HFFc6 (cell line): ENCODE measurements at regions not wholly inside any gene's neighbourhood (a gene's known extent, or its start where the extent isn't known, plus 50 kb on each side); places are given as distances from the start of the nearest gene placed in this dataset.

Experiments used
- DNase-seq: peaks from one replicate; pipeline ENCODE4 v3.0.0-alpha.2; 2018
- H3K27ac Mint-ChIP-seq: 2 replicates; pipeline ENCODE4 v1.8.0; 2020; ENCODE audit warnings: mild to moderate bottlenecking, mixed read lengths
- H3K27me3 Mint-ChIP-seq: 2 replicates; pipeline ENCODE4 v1.8.0; 2021; ENCODE audit warnings: mild to moderate bottlenecking, moderate library complexity, mixed read lengths; ENCODE audit not compliant: insufficient read depth
- H3K36me3 Mint-ChIP-seq: 2 replicates; pipeline ENCODE4 v1.8.0; 2021; ENCODE audit warnings: low read depth, mixed read lengths
- H3K4me1 Mint-ChIP-seq: 2 replicates; pipeline ENCODE4 v1.8.0; 2020; ENCODE audit warnings: low read depth, mixed read lengths
- H3K4me3 Mint-ChIP-seq: 2 replicates; pipeline ENCODE4 v1.8.0; 2020; ENCODE audit warnings: mild to moderate bottlenecking, moderate library complexity, mixed read lengths
- H3K9me3 Mint-ChIP-seq: 2 replicates; pipeline ENCODE4 v1.8.0; 2020; ENCODE audit warnings: mild to moderate bottlenecking, mixed read lengths
- TF ChIP-seq, protein P1 (sequence below): fragments of 200-600 bp; sonication (generic); IDR thresholded peaks from 2 replicates; pipeline ENCODE4 v1.5.0; 2021; ENCODE audit warnings: antibody characterized with exemption, mild to moderate bottlenecking

DNA sequence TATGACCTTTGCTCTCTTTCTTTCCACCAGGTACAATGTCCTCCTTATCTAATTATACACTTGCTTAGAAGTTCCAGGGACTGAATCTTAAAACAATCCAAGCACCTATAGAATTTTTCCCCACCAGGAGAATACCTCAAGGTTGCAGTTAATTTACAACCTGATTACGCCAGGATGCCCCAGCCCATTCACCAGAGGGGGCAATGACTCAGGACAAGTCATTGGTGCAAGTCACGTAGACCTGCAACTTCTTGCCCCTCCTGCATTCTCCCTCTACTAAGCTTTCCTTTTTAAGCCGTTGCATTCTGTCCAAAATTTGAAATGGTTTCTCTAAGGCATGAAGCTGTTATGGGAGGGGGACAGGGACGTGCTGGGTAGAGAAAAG is 111.1 kb upstream of the SCAF11 start:
- H3K4me3 Mint-ChIP-seq, result no peak overlapping the region
- H3K27me3 Mint-ChIP-seq, result peaks cover 12% of the 10 kb centered on the region
- H3K4me1 Mint-ChIP-seq, result 0 out of 2 replicates have a peak, but pooled peaks cover 8% of the 10 kb centered on the region
- H3K27ac Mint-ChIP-seq, result no peak overlapping the region
- no peaks in the 10 kb centered on the region for H3K36me3 Mint-ChIP-seq
- DNase-seq, result no peak
- TF ChIP-seq, protein P1, sequence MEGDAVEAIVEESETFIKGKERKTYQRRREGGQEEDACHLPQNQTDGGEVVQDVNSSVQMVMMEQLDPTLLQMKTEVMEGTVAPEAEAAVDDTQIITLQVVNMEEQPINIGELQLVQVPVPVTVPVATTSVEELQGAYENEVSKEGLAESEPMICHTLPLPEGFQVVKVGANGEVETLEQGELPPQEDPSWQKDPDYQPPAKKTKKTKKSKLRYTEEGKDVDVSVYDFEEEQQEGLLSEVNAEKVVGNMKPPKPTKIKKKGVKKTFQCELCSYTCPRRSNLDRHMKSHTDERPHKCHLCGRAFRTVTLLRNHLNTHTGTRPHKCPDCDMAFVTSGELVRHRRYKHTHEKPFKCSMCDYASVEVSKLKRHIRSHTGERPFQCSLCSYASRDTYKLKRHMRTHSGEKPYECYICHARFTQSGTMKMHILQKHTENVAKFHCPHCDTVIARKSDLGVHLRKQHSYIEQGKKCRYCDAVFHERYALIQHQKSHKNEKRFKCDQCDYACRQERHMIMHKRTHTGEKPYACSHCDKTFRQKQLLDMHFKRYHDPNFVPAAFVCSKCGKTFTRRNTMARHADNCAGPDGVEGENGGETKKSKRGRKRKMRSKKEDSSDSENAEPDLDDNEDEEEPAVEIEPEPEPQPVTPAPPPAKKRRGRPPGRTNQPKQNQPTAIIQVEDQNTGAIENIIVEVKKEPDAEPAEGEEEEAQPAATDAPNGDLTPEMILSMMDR, result no peak
- no peaks in the 10 kb centered on the region for H3K9me3 Mint-ChIP-seq

DNA sequence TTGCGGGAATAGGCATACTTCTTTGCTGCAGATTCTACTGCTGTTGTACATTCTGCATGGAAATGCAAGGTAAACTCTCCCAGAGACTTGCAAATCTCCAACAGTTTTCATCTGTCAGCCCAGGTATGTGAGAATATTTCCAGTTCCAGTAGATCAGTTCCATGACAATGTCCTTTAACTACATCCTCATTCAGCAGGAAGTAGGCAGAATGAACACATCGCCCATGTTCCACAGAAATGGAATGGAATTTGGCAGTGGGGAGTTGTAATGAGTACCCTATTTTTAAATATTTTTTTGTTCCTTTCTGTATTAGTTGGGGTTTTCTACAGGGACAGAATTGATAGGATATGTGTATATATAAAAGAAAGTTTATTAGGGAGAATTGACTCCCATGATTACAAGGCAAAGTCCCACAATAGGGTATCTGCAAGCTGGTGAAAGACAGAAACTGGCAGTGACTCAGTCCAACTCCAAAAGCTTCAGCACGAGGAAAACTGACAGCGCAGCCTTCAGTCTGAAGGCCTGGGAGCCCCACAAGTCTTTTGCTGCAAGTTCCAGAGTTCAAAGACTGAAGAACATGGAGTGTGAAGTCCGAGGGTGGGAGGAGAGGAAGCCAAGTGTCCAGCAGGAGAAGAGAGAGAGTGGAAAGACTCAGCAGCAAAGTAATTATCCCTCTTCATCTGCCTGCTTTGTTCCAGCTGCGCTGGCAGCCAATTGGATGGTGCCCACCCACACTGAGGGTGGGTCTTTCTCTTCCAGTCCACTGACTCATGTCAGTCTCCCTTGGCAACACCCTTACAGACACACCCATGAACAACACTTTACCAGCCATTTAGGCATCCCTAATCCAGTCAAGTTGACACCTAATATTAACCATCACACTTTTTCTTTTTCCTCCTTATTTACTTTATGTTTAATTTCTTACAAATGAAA is 110.4 kb upstream of the SCAF11 start:
- Mint-ChIP-seq H3K27ac (no peak overlapping the region), H3K4me3 (no peak overlapping the region), H3K36me3 (no peaks in the 10 kb centered on the region), H3K4me1 (0 out of 2 replicates have a peak, but pooled peaks cover 8% of the 10 kb centered on the region), H3K27me3 (peaks cover 12% of the 10 kb centered on the region), H3K9me3 (no peaks in the 10 kb centered on the region)
- TF ChIP-seq, protein P1, result no peak
- no peak for DNase-seq

DNA sequence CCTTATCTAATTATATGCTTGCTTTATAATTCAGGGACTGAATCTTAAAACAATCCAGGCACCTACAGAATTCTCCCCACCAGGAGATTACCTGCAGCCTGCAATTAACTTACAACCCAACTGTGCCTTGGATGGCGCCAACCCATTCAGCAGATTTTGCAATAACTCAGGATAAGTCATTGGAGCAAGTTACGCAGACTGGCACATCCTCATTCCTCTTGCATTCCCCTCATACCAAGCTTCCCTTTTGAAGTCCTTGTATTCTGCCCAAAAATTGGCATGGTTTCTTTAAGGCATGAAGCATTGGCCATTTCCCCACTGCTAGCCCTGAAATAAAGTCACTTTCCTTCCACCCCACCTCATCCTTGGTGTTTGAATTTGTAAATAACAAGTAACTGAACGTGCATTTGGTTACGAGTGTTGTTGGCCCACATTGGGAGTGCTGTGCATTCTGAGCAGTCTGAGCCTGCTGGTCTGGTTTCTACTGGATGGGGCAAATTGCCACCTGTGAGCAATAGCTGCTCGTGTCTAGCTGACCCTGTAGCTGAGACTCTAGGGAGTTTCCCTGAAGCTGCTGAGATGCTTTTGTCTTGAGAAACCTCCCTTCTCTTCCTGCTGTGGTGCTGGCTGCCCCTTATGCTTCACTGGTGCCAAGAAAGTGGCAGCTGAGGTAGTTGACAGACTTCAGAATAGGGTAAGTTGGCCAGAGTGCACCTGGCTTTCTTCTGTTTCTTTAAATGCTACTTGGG is 99.2 kb upstream of the SCAF11 start:
- no peak for DNase-seq
- peaks cover 7% of the 10 kb centered on the region for H3K4me1 Mint-ChIP-seq
- TF ChIP-seq, protein P1, result no peak
- H3K27me3 Mint-ChIP-seq, result peaks cover 7% of the 10 kb centered on the region; the same call in 1 of the 2 replicates
- H3K9me3 Mint-ChIP-seq, result peaks cover 28% of the 10 kb centered on the region
- peaks cover 18% of the 10 kb centered on the region for H3K36me3 Mint-ChIP-seq
- H3K4me3 Mint-ChIP-seq, result no peak overlapping the region
- no peak overlapping the region for H3K27ac Mint-ChIP-seq

DNA sequence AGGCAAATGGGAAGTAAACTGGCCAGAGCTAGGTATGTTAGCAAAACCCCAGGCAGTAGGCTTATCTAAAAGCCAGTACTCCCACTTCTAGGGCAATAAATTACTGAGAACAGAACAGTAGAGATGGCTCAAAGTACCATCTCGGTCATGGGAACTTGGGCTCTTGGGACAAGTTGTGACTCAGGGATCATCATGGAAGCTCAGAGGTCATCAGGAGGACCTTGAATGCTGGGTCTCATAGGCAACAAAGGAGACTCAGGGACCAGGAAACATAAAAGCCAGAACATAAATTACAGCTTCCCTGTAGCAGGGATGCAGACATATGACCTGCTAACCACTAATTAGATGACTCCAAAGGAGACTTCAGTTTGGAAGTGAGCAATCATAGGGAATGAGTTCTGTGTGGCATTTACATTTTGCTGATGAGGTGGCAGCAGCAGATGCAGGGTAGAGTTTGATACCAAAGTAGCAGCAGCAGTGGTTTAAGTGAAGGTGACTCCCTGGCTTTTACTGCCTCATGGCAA is 97.6 kb upstream of the SCAF11 start:
- H3K4me3 Mint-ChIP-seq, result no peak overlapping the region
- H3K4me1 Mint-ChIP-seq, result peaks cover 7% of the 10 kb centered on the region

More for the DNA sequence above, 97.6 kb upstream of the SCAF11 start:
- Mint-ChIP-seq H3K27me3 (no peaks in the 10 kb centered on the region; the same call in 1 of the 2 replicates), H3K36me3 (peaks cover 30% of the 10 kb centered on the region), H3K27ac (no peak overlapping the region), H3K9me3 (peaks cover 44% of the 10 kb centered on the region)
- TF ChIP-seq, protein P1, result no peak
- no peak for DNase-seq
